HCT116 (cell line): ENCODE measurements at regions not wholly inside any gene's neighbourhood (a gene's known extent, or its start where the extent isn't known, plus 50 kb on each side); places are given as distances from the start of the nearest gene placed in this dataset.

Source experiments
- ATAC-seq: fragments of 200-7000 bp; cut with Tn5 transposase; 2 replicates; pipeline ENCODE4 v1.9.1; 2020; ENCODE audit warnings: mild to moderate bottlenecking, moderate library complexity
- BruUV-seq: library from RNA; stranded (reverse); fragments of 400-500 nt; replicated peaks from 2 replicates; lab custom pipeline; 2021; lab: Mats Ljungman, UMichigan
- CTCF ChIA-PET: fragments of 300-600 bp; sonication (Branson Sonifier 250); formaldehyde crosslinking; loops from one replicate; lab custom pipeline; 2021; ENCODE audit warnings: antibody characterized with exemption; lab: Charles Lee
- POLR2A ChIA-PET: fragments of 300-600, 350-600 bp; sonication (Branson Sonifier 250); formaldehyde crosslinking; loops from one replicate; lab custom pipeline; 2021; ENCODE audit warnings: antibody characterized with exemption; lab: Charles Lee
- RAD21 ChIA-PET, 2 experiments: fragments of 300-600 bp; sonication (Branson Sonifier 250); formaldehyde crosslinking; loops; one replicate each; lab custom pipeline; 2023; ENCODE audit warnings: low total read pairs in 2 of 2; ENCODE audit not compliant: uncharacterized antibody in 2 of 2, unreplicated experiment in 2 of 2, low non-redundant PET in 1 of 2; lab: Charles Lee
- DNase-seq: peaks from one replicate; pipeline ENCODE4 v3.0.0-alpha.2; 2010; ENCODE audit warnings: low read depth, low spot score
- H2AFZ ChIP-seq: fragments of 200-600 bp; shearing (Covaris generic), sonication (generic); 2 replicates; pipeline ENCODE4 v1.6.1; 2017; ENCODE audit warnings: low read depth, mixed run types, mixed read lengths, antibody characterized with exemption, low read length; ENCODE audit not compliant: poor library complexity, severe bottlenecking
- H3K27ac ChIP-seq: 2 replicates; pipeline ENCODE4 v1.5.1; 2012; ENCODE audit warnings: low read depth, low read length
- H3K27me3 ChIP-seq: fragments of 200-600 bp; sonication (generic); 2 replicates; pipeline ENCODE4 v1.6.1; 2016; ENCODE audit warnings: mixed run types, low read length, mixed read lengths; ENCODE audit not compliant: insufficient read depth
- H3K36me3 ChIP-seq, 2 experiments: fragments of 200-500 bp in 1 of 2; fragments of 200-600 bp in 1 of 2; sonication (Bioruptor generic) in 1 of 2; sonication (generic) in 1 of 2; 2 replicates each; pipeline versions ENCODE4 v1.5.1 to v1.6.1; 2014 to 2016; ENCODE audit warnings: low read length in 2 of 2, inconsistent platforms in 1 of 2, mixed read lengths in 1 of 2, mixed run types in 1 of 2; ENCODE audit not compliant: insufficient read depth in 2 of 2, control insufficient read depth in 1 of 2
- H3K4me1 ChIP-seq, 2 experiments: fragments of 200-600 bp in 1 of 2; sonication (generic) in 1 of 2; 2 replicates each; pipeline versions ENCODE4 v1.5.1 to v1.6.1; 2012 to 2017; ENCODE audit warnings: low read length in 2 of 2, inconsistent platforms in 1 of 2, mild to moderate bottlenecking in 1 of 2, mixed read lengths in 1 of 2, mixed run types in 1 of 2, moderate library complexity in 1 of 2; ENCODE audit not compliant: insufficient read depth in 2 of 2, control insufficient read depth in 1 of 2
- H3K4me2 ChIP-seq: fragments of 200-600 bp; sonication (generic); 2 replicates; pipeline ENCODE4 v1.6.1; 2017; ENCODE audit warnings: mixed run types, low read length, mixed read lengths
- H3K4me3 ChIP-seq, 2 experiments: fragments of 200-600 bp in 1 of 2; sonication (generic) in 1 of 2; replicated peaks in 1 of 2; 2 replicates each; pipeline ENCODE4 v1.5.1; 2011 to 2016; ENCODE audit warnings: low read length in 2 of 2, control low read depth in 1 of 2, low read depth in 1 of 2, mild to moderate bottlenecking in 1 of 2, mixed read lengths in 1 of 2, mixed run types in 1 of 2
- H3K79me2 ChIP-seq: fragments of 200-600 bp; sonication (generic); 2 replicates; pipeline ENCODE4 v1.6.1; 2017; ENCODE audit warnings: mild to moderate bottlenecking, mixed run types, low read length, moderate library complexity, mixed read lengths; ENCODE audit not compliant: insufficient read depth
- H3K9ac ChIP-seq: fragments of 200-600 bp; sonication (generic); 2 replicates; pipeline ENCODE4 v1.6.1; 2016; ENCODE audit warnings: low read length, mixed read lengths
- H3K9me2 ChIP-seq: fragments of 200-600 bp; sonication (generic), shearing (Covaris generic); 2 replicates; pipeline ENCODE4 v1.6.1; 2017; ENCODE audit warnings: mixed run types, mild to moderate bottlenecking, moderate library complexity; ENCODE audit not compliant: insufficient read depth
- H3K9me3 ChIP-seq, 2 experiments: fragments of 200-500 bp in 1 of 2; fragments of 200-600 bp in 1 of 2; sonication (Bioruptor generic) in 1 of 2; sonication (generic) in 1 of 2; 2 replicates each; pipeline ENCODE4 v1.6.1; 2014 to 2017; ENCODE audit warnings: low read length in 2 of 2, mixed read lengths in 2 of 2, inconsistent platforms in 1 of 2, low read depth in 1 of 2, mild to moderate bottlenecking in 1 of 2, mixed run types in 1 of 2, moderate library complexity in 1 of 2; ENCODE audit not compliant: control insufficient read depth in 1 of 2, insufficient read depth in 1 of 2
- H4K20me1 ChIP-seq: fragments of 200-600 bp; sonication (generic), shearing (Covaris generic); 2 replicates; pipeline ENCODE4 v1.6.1; 2017; ENCODE audit warnings: mixed run types, mild to moderate bottlenecking, moderate library complexity; ENCODE audit not compliant: insufficient read depth
- CTCF ChIP-seq, 3 experiments: fragments of 200-600 bp in 1 of 3; sonication (generic) in 1 of 3; IDR thresholded peaks in 2 of 3; conservative IDR thresholded peaks in 1 of 3; 2 replicates each; pipeline ENCODE4 v1.5.1; 2012 to 2017; ENCODE audit warnings: low read depth in 2 of 3, low read length in 2 of 3, antibody characterized with exemption in 1 of 3, borderline replicate concordance in 1 of 3, control low read depth in 1 of 3, mild to moderate bottlenecking in 1 of 3, mixed read lengths in 1 of 3, mixed run types in 1 of 3, moderate library complexity in 1 of 3; ENCODE audit not compliant: insufficient read depth in 1 of 3
- ELF1 ChIP-seq: IDR thresholded peaks from 2 replicates; pipeline ENCODE4 v1.6.1; 2012; ENCODE audit warnings: low read depth, borderline replicate concordance
- FOSL1 ChIP-seq: IDR thresholded peaks from 2 replicates; pipeline ENCODE4 v1.6.1; 2012; ENCODE audit warnings: low read depth
- POLR2A ChIP-seq: IDR thresholded peaks from 2 replicates; pipeline ENCODE4 v1.7.0; 2011; ENCODE audit warnings: borderline replicate concordance; ENCODE audit not compliant: insufficient read depth, insufficient read length; ENCODE audit errors: extremely low read depth
- SP1 ChIP-seq: IDR thresholded peaks from 2 replicates; pipeline ENCODE4 v1.6.1; 2012; ENCODE audit warnings: low read depth
- ZNF274 ChIP-seq: fragments of 200-500 bp; sonication (Bioruptor generic); IDR thresholded peaks from 2 replicates; pipeline ENCODE4 v1.6.1; 2014; ENCODE audit warnings: mild to moderate bottlenecking, low read depth, low read length, inconsistent platforms
- intact Hi-C: fragments of 100-400 bp; cut with micrococcal nuclease; formaldehyde crosslinking; loops from 2 replicates; pipeline ENCODE4 v1.10.0; 2022
- TF ChIP-seq, protein P1 (sequence below): IDR thresholded peaks from 2 replicates; pipeline ENCODE4 v1.6.1; 2012; ENCODE audit warnings: low read depth
- TF ChIP-seq, protein P2 (sequence below): IDR thresholded peaks from 2 replicates; pipeline ENCODE4 v1.6.1; 2011; ENCODE audit warnings: mild to moderate bottlenecking, low read length, moderate library complexity; ENCODE audit not compliant: insufficient replicate concordance; ENCODE audit errors: extremely low read depth

DNA sequence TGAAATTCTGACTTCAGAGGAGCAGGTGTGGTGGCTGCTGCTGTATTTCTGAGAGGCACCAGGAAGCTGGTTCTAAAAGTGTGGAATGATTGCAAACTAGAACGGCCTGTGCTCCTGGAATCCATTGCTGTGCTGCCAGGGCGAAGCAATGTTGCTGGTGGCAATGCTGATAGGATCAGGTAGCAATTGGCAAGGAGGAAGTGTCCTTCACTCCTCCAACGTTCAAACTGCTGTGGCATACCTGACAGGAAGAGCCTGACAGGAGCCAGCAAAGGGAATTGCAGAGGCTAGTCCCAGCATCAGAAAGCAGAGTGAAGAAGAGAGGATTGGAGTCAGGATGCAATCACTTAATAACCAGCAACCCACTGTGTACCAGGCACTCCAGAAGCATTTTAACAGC, 118.2 kb downstream of the FAR1 start:
- POLR2A ChIA-PET = interaction anchor here (0.5 kb wide), 1 partner anchor 494 kb away, joined by 3 read pairs; no protein-coding TSS in a partner anchor

More for the DNA sequence above, 118.2 kb downstream of the FAR1 start:
- no peaks in the 10 kb centered on the region for H3K9me3 ChIP-seq
- no peak for ATAC-seq
- RAD21 ChIA-PET = no interaction called here
- no peaks in the 10 kb centered on the region for H3K9me2 ChIP-seq
- no peaks in the 10 kb centered on the region for H3K4me1 ChIP-seq
- intact Hi-C loops = no loop called here
- H3K79me2 ChIP-seq = no peaks in the 10 kb centered on the region
- no peak for DNase-seq
- no peak overlapping the region for H3K9ac ChIP-seq
- no peaks in the 10 kb centered on the region for H3K36me3 ChIP-seq
- H3K27me3 ChIP-seq = no peaks in the 10 kb centered on the region
- no peak overlapping the region for H3K4me2 ChIP-seq
- BruUV-seq = no TSS peak
- no peaks in the 10 kb centered on the region for H4K20me1 ChIP-seq
- CTCF ChIA-PET = interaction anchor here (0.5 to 0.7 kb wide), 2 partner anchors 14 to 1067 kb away, joined by 3 read pairs; no protein-coding TSS in a partner anchor
- no peak overlapping the region for H2AFZ ChIP-seq
- no peak overlapping the region for H3K4me3 ChIP-seq
- TF ChIP-seq FOSL1 (no peak), POLR2A (no peak), ZNF274 (no peak), ELF1 (no peak), CTCF (IDR thresholded peaks at IDR 0.05 in 2 of 3, conservative IDR thresholded peaks at IDR 0.05 in 1 of 3; ENCODE audit: borderline replicate concordance in 1 of 3, insufficient read depth in 1 of 3, low read depth in 2 of 3, low read length in 2 of 3) (no peak), SP1 (no peak)
- TF ChIP-seq, protein P1, sequence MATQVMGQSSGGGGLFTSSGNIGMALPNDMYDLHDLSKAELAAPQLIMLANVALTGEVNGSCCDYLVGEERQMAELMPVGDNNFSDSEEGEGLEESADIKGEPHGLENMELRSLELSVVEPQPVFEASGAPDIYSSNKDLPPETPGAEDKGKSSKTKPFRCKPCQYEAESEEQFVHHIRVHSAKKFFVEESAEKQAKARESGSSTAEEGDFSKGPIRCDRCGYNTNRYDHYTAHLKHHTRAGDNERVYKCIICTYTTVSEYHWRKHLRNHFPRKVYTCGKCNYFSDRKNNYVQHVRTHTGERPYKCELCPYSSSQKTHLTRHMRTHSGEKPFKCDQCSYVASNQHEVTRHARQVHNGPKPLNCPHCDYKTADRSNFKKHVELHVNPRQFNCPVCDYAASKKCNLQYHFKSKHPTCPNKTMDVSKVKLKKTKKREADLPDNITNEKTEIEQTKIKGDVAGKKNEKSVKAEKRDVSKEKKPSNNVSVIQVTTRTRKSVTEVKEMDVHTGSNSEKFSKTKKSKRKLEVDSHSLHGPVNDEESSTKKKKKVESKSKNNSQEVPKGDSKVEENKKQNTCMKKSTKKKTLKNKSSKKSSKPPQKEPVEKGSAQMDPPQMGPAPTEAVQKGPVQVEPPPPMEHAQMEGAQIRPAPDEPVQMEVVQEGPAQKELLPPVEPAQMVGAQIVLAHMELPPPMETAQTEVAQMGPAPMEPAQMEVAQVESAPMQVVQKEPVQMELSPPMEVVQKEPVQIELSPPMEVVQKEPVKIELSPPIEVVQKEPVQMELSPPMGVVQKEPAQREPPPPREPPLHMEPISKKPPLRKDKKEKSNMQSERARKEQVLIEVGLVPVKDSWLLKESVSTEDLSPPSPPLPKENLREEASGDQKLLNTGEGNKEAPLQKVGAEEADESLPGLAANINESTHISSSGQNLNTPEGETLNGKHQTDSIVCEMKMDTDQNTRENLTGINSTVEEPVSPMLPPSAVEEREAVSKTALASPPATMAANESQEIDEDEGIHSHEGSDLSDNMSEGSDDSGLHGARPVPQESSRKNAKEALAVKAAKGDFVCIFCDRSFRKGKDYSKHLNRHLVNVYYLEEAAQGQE = no peak
- TF ChIP-seq, protein P2, sequence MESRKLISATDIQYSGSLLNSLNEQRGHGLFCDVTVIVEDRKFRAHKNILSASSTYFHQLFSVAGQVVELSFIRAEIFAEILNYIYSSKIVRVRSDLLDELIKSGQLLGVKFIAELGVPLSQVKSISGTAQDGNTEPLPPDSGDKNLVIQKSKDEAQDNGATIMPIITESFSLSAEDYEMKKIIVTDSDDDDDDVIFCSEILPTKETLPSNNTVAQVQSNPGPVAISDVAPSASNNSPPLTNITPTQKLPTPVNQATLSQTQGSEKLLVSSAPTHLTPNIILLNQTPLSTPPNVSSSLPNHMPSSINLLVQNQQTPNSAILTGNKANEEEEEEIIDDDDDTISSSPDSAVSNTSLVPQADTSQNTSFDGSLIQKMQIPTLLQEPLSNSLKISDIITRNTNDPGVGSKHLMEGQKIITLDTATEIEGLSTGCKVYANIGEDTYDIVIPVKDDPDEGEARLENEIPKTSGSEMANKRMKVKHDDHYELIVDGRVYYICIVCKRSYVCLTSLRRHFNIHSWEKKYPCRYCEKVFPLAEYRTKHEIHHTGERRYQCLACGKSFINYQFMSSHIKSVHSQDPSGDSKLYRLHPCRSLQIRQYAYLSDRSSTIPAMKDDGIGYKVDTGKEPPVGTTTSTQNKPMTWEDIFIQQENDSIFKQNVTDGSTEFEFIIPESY = no peak
- no peak overlapping the region for H3K27ac ChIP-seq
